Naive B cell (primary cell): ENCODE measurements at regions not wholly inside any gene's neighbourhood (a gene's known extent, or its start where the extent isn't known, plus 50 kb on each side); places are given as distances from the start of the nearest gene placed in this dataset.
A peak's percentile ranks its signal among the peaks of the same experiment; 100 is the strongest.

Experiments used
- ATAC-seq, 2 donors: fragments of 150-1000 bp; cut with Tn5 transposase; 2 replicates each; pipeline ENCODE4 v1.10.0; 2021; ENCODE audit warnings: low read depth in 2 of 2, mild to moderate bottlenecking in 2 of 2, moderate library complexity in 2 of 2
- DNase-seq: peaks from one replicate; pipeline ENCODE4 v3.0.0; 2022
- H3K27ac Mint-ChIP-seq, 6 donors: one replicate each; pipeline ENCODE4 v1.8.0; 2020 to 2022; ENCODE audit warnings: mild to moderate bottlenecking in 6 of 6, mixed read lengths in 6 of 6, moderate library complexity in 5 of 6, inconsistent platforms in 2 of 6
- H3K27me3 Mint-ChIP-seq, 3 donors: one replicate each; pipeline ENCODE4 v1.8.0; 2021 to 2022; ENCODE audit warnings: mixed read lengths in 3 of 3, mild to moderate bottlenecking in 1 of 3
- H3K36me3 Mint-ChIP-seq, 2 donors: one replicate each; pipeline ENCODE4 v1.8.0; 2020 to 2022; ENCODE audit warnings: mixed read lengths in 2 of 2, inconsistent platforms in 1 of 2, mild to moderate bottlenecking in 1 of 2
- H3K4me1 Mint-ChIP-seq, 3 donors: one replicate each; pipeline ENCODE4 v1.8.0; 2020 to 2022; ENCODE audit warnings: mixed read lengths in 3 of 3, inconsistent platforms in 1 of 3, mild to moderate bottlenecking in 1 of 3, moderate library complexity in 1 of 3
- H3K4me3 Mint-ChIP-seq, 8 donors: one replicate each; pipeline ENCODE4 v1.8.0; 2020 to 2022; ENCODE audit warnings: mild to moderate bottlenecking in 8 of 8, mixed read lengths in 8 of 8, moderate library complexity in 8 of 8, inconsistent platforms in 2 of 8
- H3K9me3 Mint-ChIP-seq, 7 donors: one replicate each; pipeline ENCODE4 v1.8.0; 2020 to 2022; ENCODE audit warnings: mixed read lengths in 7 of 7, mild to moderate bottlenecking in 5 of 7, inconsistent platforms in 2 of 7, moderate library complexity in 1 of 7

GRCh38 chr6:170086639-170087420 is 204.0 kb downstream of the DLL1 start:
- Mint-ChIP-seq H3K27ac (peak overlapping the region in 4 of 6 donors; percentile 85 to 97 (median 93)), H3K4me3 (peak overlapping the region; percentile 64 to 90 (median 76)), H3K9me3 (peaks cover 0 to 8% (median 0%) of the 10 kb centered on the region in 7 donors), H3K4me1 (peaks cover 30 to 40% (median 31%) of the 10 kb centered on the region in 3 donors), H3K36me3 (no peaks in the 10 kb centered on the region), H3K27me3 (no peaks in the 10 kb centered on the region)
- no peak for DNase-seq
- ATAC-seq: no peak

- peak overlapping the region in 5 of 6 donors; percentile 10 to 85 (median 75) for H3K27ac Mint-ChIP-seq
- DNase-seq: no peak
Measured at GRCh38 chr6:170085475-170086401, 205.1 kb downstream of the DLL1 start.

GRCh38 chr6:170084166-170084730 is 206.6 kb downstream of the DLL1 start:
- Mint-ChIP-seq H3K4me3 (no peak overlapping the region), H3K27ac (peak overlapping the region in 2 of 6 donors; percentile 21 to 72), H3K27me3 (peaks cover 0 to 6% (median 0%) of the 10 kb centered on the region in 3 donors), H3K9me3 (peaks cover 0 to 8% (median 1%) of the 10 kb centered on the region in 7 donors), H3K36me3 (no peaks in the 10 kb centered on the region), H3K4me1 (peaks cover 10 to 22% (median 11%) of the 10 kb centered on the region in 3 donors)
- DNase-seq: no peak
- no peak for ATAC-seq

More at GRCh38 chr6:170085475-170086401, 205.1 kb downstream of the DLL1 start:
- Mint-ChIP-seq H3K9me3 (peaks cover 0 to 8% (median 0%) of the 10 kb centered on the region in 7 donors), H3K4me1 (peaks cover 24 to 37% (median 26%) of the 10 kb centered on the region in 3 donors), H3K36me3 (no peaks in the 10 kb centered on the region), H3K27me3 (no peaks in the 10 kb centered on the region), H3K4me3 (peak overlapping the region in 5 of 8 donors; percentile 2 to 73 (median 29))
- ATAC-seq: no peak

- peaks cover 0 to 6% (median 0%) of the 10 kb centered on the region in 3 donors for H3K27me3 Mint-ChIP-seq
- H3K4me3 Mint-ChIP-seq: peak overlapping the region in 2 of 8 donors; percentile 15 to 59
- no peak for ATAC-seq
- peaks cover 6 to 14% (median 9%) of the 10 kb centered on the region in 3 donors for H3K4me1 Mint-ChIP-seq
- H3K9me3 Mint-ChIP-seq: peaks cover 0 to 8% (median 3%) of the 10 kb centered on the region in 7 donors
- H3K36me3 Mint-ChIP-seq: no peaks in the 10 kb centered on the region
- H3K27ac Mint-ChIP-seq: no peak overlapping the region
- DNase-seq: no peak
Measured at GRCh38 chr6:170083236-170084051, 207.4 kb downstream of the DLL1 start.

GRCh38 chr6:170082531-170083187 is 208.2 kb downstream of the DLL1 start:
- Mint-ChIP-seq H3K27me3 (peaks cover 0 to 6% (median 0%) of the 10 kb centered on the region in 3 donors), H3K27ac (peak overlapping the region in 1 of 6 donors; percentile 12), H3K4me3 (no peak overlapping the region), H3K4me1 (peaks cover 0 to 7% (median 4%) of the 10 kb centered on the region in 3 donors), H3K9me3 (peaks cover 0 to 8% (median 4%) of the 10 kb centered on the region in 7 donors), H3K36me3 (no peaks in the 10 kb centered on the region)
- ATAC-seq (no peak), DNase-seq (no peak)

- Mint-ChIP-seq H3K27me3 (peaks cover 0 to 6% (median 5%) of the 10 kb centered on the region in 3 donors), H3K4me1 (peaks cover 0 to 7% (median 4%) of the 10 kb centered on the region in 3 donors), H3K36me3 (no peaks in the 10 kb centered on the region), H3K9me3 (peaks cover 0 to 8% (median 4%) of the 10 kb centered on the region in 7 donors), H3K27ac (no peak overlapping the region), H3K4me3 (no peak overlapping the region)
- DNase-seq: no peak
- no peak for ATAC-seq
Measured at GRCh38 chr6:170082067-170082466, 208.8 kb downstream of the DLL1 start.

GRCh38 chr6:170081556-170081955 is 209.3 kb downstream of the DLL1 start:
- Mint-ChIP-seq H3K4me1 (peaks cover 0 to 7% (median 4%) of the 10 kb centered on the region in 3 donors), H3K4me3 (peak overlapping the region in 1 of 8 donors; percentile 5), H3K9me3 (peaks cover 0 to 7% (median 3%) of the 10 kb centered on the region in 7 donors), H3K27me3 (peaks cover 0 to 9% (median 6%) of the 10 kb centered on the region in 3 donors), H3K36me3 (no peaks in the 10 kb centered on the region), H3K27ac (no peak overlapping the region)
- no peak for DNase-seq
- no peak for ATAC-seq

- H3K27ac Mint-ChIP-seq: no peak overlapping the region
- H3K4me3 Mint-ChIP-seq: no peak overlapping the region
- DNase-seq (no peak), ATAC-seq (no peak)
- peaks cover 0 to 9% (median 6%) of the 10 kb centered on the region in 3 donors for H3K27me3 Mint-ChIP-seq
- no peaks in the 10 kb centered on the region for H3K36me3 Mint-ChIP-seq
- peaks cover 0 to 5% (median 2%) of the 10 kb centered on the region in 3 donors for H3K4me1 Mint-ChIP-seq
- peaks cover 0 to 6% (median 3%) of the 10 kb centered on the region in 7 donors for H3K9me3 Mint-ChIP-seq
Measured at GRCh38 chr6:170080828-170081371, 210.0 kb downstream of the DLL1 start.

GRCh38 chr6:170080169-170080827 is 210.6 kb downstream of the DLL1 start:
- no peak overlapping the region for H3K4me3 Mint-ChIP-seq
- DNase-seq (no peak), ATAC-seq (no peak)
- H3K27ac Mint-ChIP-seq: no peak overlapping the region
- H3K4me1 Mint-ChIP-seq: peaks cover 0 to 5% (median 0%) of the 10 kb centered on the region in 3 donors
- peaks cover 0 to 6% (median 3%) of the 10 kb centered on the region in 7 donors for H3K9me3 Mint-ChIP-seq
- no peaks in the 10 kb centered on the region for H3K36me3 Mint-ChIP-seq
- H3K27me3 Mint-ChIP-seq: peaks cover 0 to 9% (median 6%) of the 10 kb centered on the region in 3 donors

GRCh38 chr6:170076466-170077165 is 214.3 kb downstream of the DLL1 start:
- Mint-ChIP-seq H3K27me3 (peaks cover 0 to 30% (median 10%) of the 10 kb centered on the region in 3 donors), H3K27ac (peak overlapping the region in 1 of 6 donors; percentile 21), H3K4me3 (no peak overlapping the region), H3K36me3 (no peaks in the 10 kb centered on the region), H3K4me1 (no peaks in the 10 kb centered on the region), H3K9me3 (peaks cover 0 to 8% (median 3%) of the 10 kb centered on the region in 7 donors)
- no peak for ATAC-seq
- no peak for DNase-seq
